Osteoblast (primary cell): ENCODE measurements at regions not wholly inside any gene's neighbourhood (a gene's known extent, or its start where the extent isn't known, plus 50 kb on each side); places are given as distances from the start of the nearest gene placed in this dataset.
"Not testable (repeated sequence)": the region's sequence is repeated elsewhere in the genome, so short reads cannot be mapped to it uniquely, and the experiment has no call there.

ENCODE experiments used
- DNase-seq: peaks from one replicate; pipeline ENCODE4 v3.0.0; 2011; ENCODE audit warnings: low spot score, mixed read lengths; ENCODE audit not compliant: insufficient read length; ENCODE audit errors: missing footprints
- H2AFZ ChIP-seq: 2 replicates; pipeline ENCODE4 v1.6.0; 2011; ENCODE audit warnings: mild to moderate bottlenecking, low read length
- H3K27ac ChIP-seq: 2 replicates; pipeline ENCODE4 v1.5.1; 2011; ENCODE audit warnings: mild to moderate bottlenecking, low read depth, low read length, moderate library complexity
- H3K27me3 ChIP-seq: 2 replicates; pipeline ENCODE4 v1.6.0; 2012; ENCODE audit warnings: mild to moderate bottlenecking, control low read depth, inconsistent platforms, low read length, moderate library complexity; ENCODE audit not compliant: insufficient read depth
- H3K36me3 ChIP-seq: 2 replicates; pipeline ENCODE4 v1.5.1; 2011; ENCODE audit warnings: mild to moderate bottlenecking, low read length, control low read depth, moderate library complexity; ENCODE audit not compliant: insufficient read depth
- H3K4me1 ChIP-seq: 2 replicates; pipeline ENCODE4 v1.5.1; 2011; ENCODE audit warnings: mild to moderate bottlenecking, low read length, control low read depth, moderate library complexity; ENCODE audit not compliant: insufficient read depth
- H3K4me2 ChIP-seq: 2 replicates; pipeline ENCODE4 v1.6.0; 2011; ENCODE audit warnings: mild to moderate bottlenecking, low read length; ENCODE audit not compliant: insufficient read depth
- H3K4me3 ChIP-seq: fragments of 200-600 bp; sonication (generic); 3 replicates; pipeline ENCODE4 v1.5.1; 2012; ENCODE audit warnings: mild to moderate bottlenecking, low read length, inconsistent platforms; ENCODE audit not compliant: insufficient read depth
- H3K79me2 ChIP-seq: 2 replicates; pipeline ENCODE4 v1.6.0; 2012; ENCODE audit warnings: mild to moderate bottlenecking, low read length, control low read depth, inconsistent platforms; ENCODE audit not compliant: insufficient read depth
- H3K9me3 ChIP-seq: 2 replicates; pipeline ENCODE4 v1.5.1; 2011; ENCODE audit warnings: low read depth, low read length, control low read depth
- H4K20me1 ChIP-seq: 2 replicates; pipeline ENCODE4 v1.6.0; 2012; ENCODE audit warnings: mild to moderate bottlenecking, low read length, control low read depth; ENCODE audit not compliant: insufficient read depth
- TF ChIP-seq, protein P1 (sequence below): IDR thresholded peaks from 2 replicates; pipeline ENCODE4 v1.5.1; 2011; ENCODE audit warnings: mild to moderate bottlenecking, low read depth, low read length, moderate library complexity; ENCODE audit errors: extremely low read depth

DNA sequence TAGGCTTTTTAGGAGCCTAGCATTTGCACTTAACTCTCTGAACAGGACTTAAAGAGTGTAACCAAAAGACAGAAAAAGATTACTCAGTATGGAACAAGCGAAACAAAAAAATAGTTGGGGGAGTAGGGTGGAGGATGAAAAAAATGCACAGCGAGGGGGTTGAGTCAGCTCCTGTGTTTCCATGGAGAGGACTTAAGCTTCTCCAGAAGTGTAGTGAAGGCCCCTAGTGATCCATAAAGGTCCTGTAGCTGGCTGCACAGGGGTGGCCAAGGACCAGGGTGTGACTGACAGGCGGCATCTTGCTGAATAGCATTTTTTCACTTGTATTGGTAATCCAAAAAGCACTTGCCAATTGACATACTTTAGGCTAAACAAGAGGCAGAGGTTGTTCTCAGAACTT lies 533.9 kb downstream of the RFPL4B start:
- no peaks in the 10 kb centered on the region for H3K27me3 ChIP-seq
- H3K36me3 ChIP-seq = no peaks in the 10 kb centered on the region
- peak overlapping the region; percentile 46 for H3K27ac ChIP-seq
- H4K20me1 ChIP-seq = no peaks in the 10 kb centered on the region
- TF ChIP-seq, protein P1, sequence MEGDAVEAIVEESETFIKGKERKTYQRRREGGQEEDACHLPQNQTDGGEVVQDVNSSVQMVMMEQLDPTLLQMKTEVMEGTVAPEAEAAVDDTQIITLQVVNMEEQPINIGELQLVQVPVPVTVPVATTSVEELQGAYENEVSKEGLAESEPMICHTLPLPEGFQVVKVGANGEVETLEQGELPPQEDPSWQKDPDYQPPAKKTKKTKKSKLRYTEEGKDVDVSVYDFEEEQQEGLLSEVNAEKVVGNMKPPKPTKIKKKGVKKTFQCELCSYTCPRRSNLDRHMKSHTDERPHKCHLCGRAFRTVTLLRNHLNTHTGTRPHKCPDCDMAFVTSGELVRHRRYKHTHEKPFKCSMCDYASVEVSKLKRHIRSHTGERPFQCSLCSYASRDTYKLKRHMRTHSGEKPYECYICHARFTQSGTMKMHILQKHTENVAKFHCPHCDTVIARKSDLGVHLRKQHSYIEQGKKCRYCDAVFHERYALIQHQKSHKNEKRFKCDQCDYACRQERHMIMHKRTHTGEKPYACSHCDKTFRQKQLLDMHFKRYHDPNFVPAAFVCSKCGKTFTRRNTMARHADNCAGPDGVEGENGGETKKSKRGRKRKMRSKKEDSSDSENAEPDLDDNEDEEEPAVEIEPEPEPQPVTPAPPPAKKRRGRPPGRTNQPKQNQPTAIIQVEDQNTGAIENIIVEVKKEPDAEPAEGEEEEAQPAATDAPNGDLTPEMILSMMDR = no peak
- peak overlapping the region; percentile 43 for H2AFZ ChIP-seq
- H3K9me3 ChIP-seq = no peaks in the 10 kb centered on the region
- peaks cover 45% of the 10 kb centered on the region for H3K4me1 ChIP-seq
- no peaks in the 10 kb centered on the region for H3K79me2 ChIP-seq
- peak overlapping the region; percentile 14 for H3K4me2 ChIP-seq
- H3K4me3 ChIP-seq = no peak overlapping the region
- peak; percentile 63 for DNase-seq

DNA sequence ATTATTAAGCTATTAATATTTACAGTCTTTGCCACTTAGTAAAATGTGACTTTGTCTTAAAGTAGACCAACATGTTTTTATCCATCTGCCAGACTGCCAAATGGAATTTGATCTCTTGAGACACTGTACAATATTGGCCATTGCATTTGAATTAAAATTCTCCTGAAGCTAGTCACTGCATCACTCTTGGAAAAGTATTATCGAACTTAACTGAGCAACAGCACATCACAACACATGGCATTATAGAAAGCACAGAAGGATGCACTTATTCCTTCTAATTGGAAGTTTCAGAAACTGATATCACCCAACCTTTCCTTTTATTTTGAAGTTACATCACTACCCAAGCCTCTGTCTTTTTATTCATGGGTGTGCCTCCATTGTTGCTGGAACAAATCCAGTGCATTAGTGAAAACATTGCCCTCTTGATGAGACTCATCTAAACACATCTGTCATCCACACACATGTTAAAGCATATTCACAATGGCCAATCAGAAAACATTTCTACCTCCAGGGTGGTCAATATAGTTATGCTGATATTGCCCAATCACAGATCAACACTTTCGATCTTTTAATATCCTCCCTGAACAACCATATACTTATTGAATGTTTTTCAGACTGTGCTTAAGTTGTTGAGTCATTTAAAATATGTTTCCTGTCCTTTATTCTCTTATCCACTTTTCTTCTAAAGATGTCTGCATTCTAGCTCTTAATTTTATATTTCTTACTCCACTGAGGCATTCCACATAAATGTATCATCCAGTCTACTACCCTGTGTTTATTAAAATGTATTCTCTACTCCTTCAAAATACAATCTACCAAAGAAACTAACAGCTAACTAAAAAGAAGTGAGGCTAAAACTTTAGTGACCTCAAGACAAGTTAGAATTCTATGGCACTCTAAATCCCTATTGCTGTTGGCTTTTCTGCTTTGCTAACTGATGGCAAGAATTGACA lies 535.0 kb downstream of the RFPL4B start:
- Histone ChIP-seq H3K4me2 (peak overlapping the region; percentile 2), H3K4me1 (peaks cover 41% of the 10 kb centered on the region), H3K27ac (peak overlapping the region; percentile 46), H3K79me2 (no peaks in the 10 kb centered on the region), H3K4me3 (no peak overlapping the region), H2AFZ (peak overlapping the region; percentile 13), H4K20me1 (no peaks in the 10 kb centered on the region), H3K36me3 (no peaks in the 10 kb centered on the region), H3K27me3 (no peaks in the 10 kb centered on the region), H3K9me3 (no peaks in the 10 kb centered on the region)
- DNase-seq = peak; percentile 26
- TF ChIP-seq, protein P1 = no peak

DNA sequence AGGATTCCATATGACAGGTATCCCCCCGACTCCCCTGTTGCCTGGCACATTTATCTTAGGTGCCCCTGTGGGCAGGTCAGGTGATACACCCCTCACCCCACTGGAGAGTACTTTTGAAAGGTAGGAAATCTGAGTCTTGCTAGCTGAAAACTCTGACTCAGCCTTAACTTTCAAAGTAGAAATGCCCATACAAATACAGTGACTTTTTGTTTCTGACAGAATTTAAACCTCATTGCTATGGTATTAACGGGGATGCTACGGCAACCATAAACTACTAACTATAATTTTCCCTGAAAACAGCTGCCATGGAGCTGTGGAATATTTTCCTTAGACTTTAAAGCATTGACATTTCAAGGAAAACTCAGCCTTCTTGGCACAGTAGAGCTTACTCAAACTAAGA lies 536.0 kb downstream of the RFPL4B start:
- Histone ChIP-seq H3K36me3 (no peaks in the 10 kb centered on the region), H3K4me2 (no peak overlapping the region), H3K27ac (peak overlapping the region; percentile 46), H4K20me1 (no peaks in the 10 kb centered on the region), H3K4me3 (no peak overlapping the region), H3K9me3 (no peaks in the 10 kb centered on the region), H3K27me3 (no peaks in the 10 kb centered on the region), H3K4me1 (peaks cover 31% of the 10 kb centered on the region), H2AFZ (no peak overlapping the region), H3K79me2 (no peaks in the 10 kb centered on the region)
- TF ChIP-seq, protein P1 = no peak
- DNase-seq = peak; percentile 36

GRCh38 chr6:112886415-112886814 lies 539.3 kb downstream of the RFPL4B start:
- Histone ChIP-seq H3K9me3 (no peaks in the 10 kb centered on the region), H3K4me3 (no peak overlapping the region), H3K4me1 (peaks cover 17% of the 10 kb centered on the region), H3K79me2 (no peaks in the 10 kb centered on the region), H3K27ac (no peak overlapping the region), H3K27me3 (no peaks in the 10 kb centered on the region), H4K20me1 (no peaks in the 10 kb centered on the region), H2AFZ (peak overlapping the region; percentile 33), H3K4me2 (no peak overlapping the region), H3K36me3 (no peaks in the 10 kb centered on the region)
- TF ChIP-seq, protein P1 = no peak
- DNase-seq = no peak

- H3K27me3 ChIP-seq, H4K20me1 ChIP-seq, H3K4me3 ChIP-seq, H3K4me2 ChIP-seq, H3K36me3 ChIP-seq, H3K4me1 ChIP-seq, DNase-seq, H3K27ac ChIP-seq, H3K79me2 ChIP-seq, H3K9me3 ChIP-seq, H2AFZ ChIP-seq: not testable (repeated sequence)
These were observed 540.3 kb downstream of the RFPL4B start for GRCh38 chr6:112887424-112887823.
